ENCODE measurements at regions not wholly inside any gene's neighbourhood (a gene's known extent, or its start where the extent isn't known, plus 50 kb on each side); places are given as distances from the start of the nearest gene placed in this dataset.

GRCh38 chr12:28876196-28876798 lies 272.8 kb upstream of the FAR2 start:
- no peak overlapping the region for H3K27ac ChIP-seq (replicated peaks)
- no peak for TF ChIP-seq POLR2AphosphoS5 (IDR thresholded peaks at IDR 0.05; ENCODE audit: low read depth)
- no peak for TF ChIP-seq CTCF (IDR thresholded peaks at IDR 0.05; ENCODE audit: insufficient read depth, low read length)
- no peak for TF ChIP-seq SPI1 (IDR thresholded peaks at IDR 0.05; ENCODE audit: borderline replicate concordance, low read depth)
- TF ChIP-seq REST (IDR thresholded peaks at IDR 0.05; ENCODE audit: insufficient replicate concordance, low read depth): no peak
- no peak for TF ChIP-seq GABPA (IDR thresholded peaks at IDR 0.05; ENCODE audit: low read depth)
- H3K4me3 ChIP-seq (replicated peaks; ENCODE audit: insufficient read depth, low read length): no peak overlapping the region
- no peak for DNase-seq (ENCODE audit: low read depth in 1 of 2, low spot score in 1 of 2)
- no peaks in the 10 kb centered on the region for H3K27me3 ChIP-seq (ENCODE audit: insufficient read depth, poor library complexity, severe bottlenecking)

- Histone ChIP-seq H3K27me3 (ENCODE audit: insufficient read depth, poor library complexity, severe bottlenecking) (no peaks in the 10 kb centered on the region), H3K4me3 (replicated peaks; ENCODE audit: insufficient read depth, low read length) (no peak overlapping the region), H3K27ac (replicated peaks) (no peak overlapping the region)
- TF ChIP-seq REST (IDR thresholded peaks at IDR 0.05; ENCODE audit: insufficient replicate concordance, low read depth) (no peak), CTCF (IDR thresholded peaks at IDR 0.05; ENCODE audit: insufficient read depth, low read length) (no peak), GABPA (IDR thresholded peaks at IDR 0.05; ENCODE audit: low read depth) (no peak), SPI1 (IDR thresholded peaks at IDR 0.05; ENCODE audit: borderline replicate concordance, low read depth) (no peak), POLR2AphosphoS5 (IDR thresholded peaks at IDR 0.05; ENCODE audit: low read depth) (no peak)
- DNase-seq (ENCODE audit: low read depth in 1 of 2, low spot score in 1 of 2): no peak
Observed at GRCh38 chr12:28877854-28878253, 271.2 kb upstream of the FAR2 start.

- H3K27ac ChIP-seq (replicated peaks): no peak overlapping the region
Observed at GRCh38 chr12:28878629-28879028, 270.4 kb upstream of the FAR2 start.

More at GRCh38 chr12:28878629-28879028, 270.4 kb upstream of the FAR2 start:
- DNase-seq (ENCODE audit: low read depth in 1 of 2, low spot score in 1 of 2): no peak
- no peak overlapping the region for H3K4me3 ChIP-seq (replicated peaks; ENCODE audit: insufficient read depth, low read length)
- no peaks in the 10 kb centered on the region for H3K27me3 ChIP-seq (ENCODE audit: insufficient read depth, poor library complexity, severe bottlenecking)
- TF ChIP-seq SPI1 (IDR thresholded peaks at IDR 0.05; ENCODE audit: borderline replicate concordance, low read depth) (no peak), POLR2AphosphoS5 (IDR thresholded peaks at IDR 0.05; ENCODE audit: low read depth) (no peak), CTCF (IDR thresholded peaks at IDR 0.05; ENCODE audit: insufficient read depth, low read length) (no peak), GABPA (IDR thresholded peaks at IDR 0.05; ENCODE audit: low read depth) (no peak), REST (IDR thresholded peaks at IDR 0.05; ENCODE audit: insufficient replicate concordance, low read depth) (no peak)

All from HL-60 (cell line).